CD4-positive, alpha-beta memory T cell (primary cell): ENCODE measurements at regions not wholly inside any gene's neighbourhood (a gene's known extent, or its start where the extent isn't known, plus 50 kb on each side); places are given as distances from the start of the nearest gene placed in this dataset.

Experiments
- CTCF ChIA-PET: fragments of 350-600 bp; sonication (Branson Sonifier 250); formaldehyde crosslinking; loops from one replicate; lab custom pipeline; 2021; ENCODE audit warnings: inconsistent platforms; ENCODE audit not compliant: partially characterized antibody; lab: Charles Lee
- POLR2A ChIA-PET: fragments of 350-600 bp; sonication (Branson Sonifier 250); formaldehyde crosslinking; loops from one replicate; lab custom pipeline; 2021; ENCODE audit not compliant: partially characterized antibody; lab: Charles Lee
- DNase-seq, 5 donors: peaks; one replicate each; pipeline versions ENCODE4 v3.0.0 to v3.0.0-alpha.2; 2020 to 2022; ENCODE audit warnings: mixed read lengths in 1 of 5
- H3K27ac ChIP-seq: one replicate; pipeline ENCODE4 v1.7.0; 2013; ENCODE audit warnings: low read depth, low read length
- H3K27me3 ChIP-seq: 2 replicates; pipeline ENCODE4 v1.7.0; 2013; ENCODE audit warnings: mild to moderate bottlenecking, low read length, moderate library complexity; ENCODE audit not compliant: insufficient read depth
- H3K36me3 ChIP-seq: 2 replicates; pipeline ENCODE4 v1.7.0; 2013; ENCODE audit warnings: mild to moderate bottlenecking, low read length, moderate library complexity; ENCODE audit not compliant: insufficient read depth
- H3K4me1 ChIP-seq: 2 replicates; pipeline ENCODE4 v1.7.0; 2013; ENCODE audit warnings: mild to moderate bottlenecking, low read length, moderate library complexity; ENCODE audit not compliant: insufficient read depth
- H3K4me3 ChIP-seq, 2 donors: one replicate each; pipeline ENCODE4 v1.7.0; 2013; ENCODE audit warnings: low read length in 2 of 2, mild to moderate bottlenecking in 1 of 2
- H3K9me3 ChIP-seq, 2 donors: one replicate each; pipeline ENCODE4 v1.7.0; 2013; ENCODE audit warnings: low read length in 2 of 2, control low read depth in 1 of 2; ENCODE audit not compliant: control insufficient read depth in 1 of 2
- H3K27ac Mint-ChIP-seq, 7 donors: one replicate each; pipeline ENCODE4 v1.8.0; 2020 to 2021; ENCODE audit warnings: mixed read lengths in 7 of 7, mild to moderate bottlenecking in 6 of 7, inconsistent platforms in 3 of 7, moderate library complexity in 3 of 7
- H3K27me3 Mint-ChIP-seq, 2 donors: one replicate each; pipeline ENCODE4 v1.8.0; 2020 to 2021; ENCODE audit warnings: mixed read lengths in 2 of 2
- H3K36me3 Mint-ChIP-seq, 2 donors: one replicate each; pipeline ENCODE4 v1.8.0; 2020 to 2021; ENCODE audit warnings: mixed read lengths in 2 of 2, inconsistent platforms in 1 of 2, mild to moderate bottlenecking in 1 of 2
- H3K4me1 Mint-ChIP-seq, 4 donors: one replicate each; pipeline ENCODE4 v1.8.0; 2020 to 2021; ENCODE audit warnings: mixed read lengths in 4 of 4, mild to moderate bottlenecking in 1 of 4
- H3K4me3 Mint-ChIP-seq, 8 donors: one replicate each; pipeline ENCODE4 v1.8.0; 2020 to 2021; ENCODE audit warnings: mixed read lengths in 8 of 8, mild to moderate bottlenecking in 7 of 8, moderate library complexity in 6 of 8, inconsistent platforms in 3 of 8
- H3K9me3 Mint-ChIP-seq, 8 donors: one replicate each; pipeline ENCODE4 v1.8.0; 2020 to 2021; ENCODE audit warnings: mixed read lengths in 8 of 8, mild to moderate bottlenecking in 5 of 8, inconsistent platforms in 3 of 8, moderate library complexity in 1 of 8
- intact Hi-C: fragments of 100-400 bp; cut with micrococcal nuclease; formaldehyde crosslinking; loops from one replicate; pipeline ENCODE4 v1.15.1; 2023

DNA sequence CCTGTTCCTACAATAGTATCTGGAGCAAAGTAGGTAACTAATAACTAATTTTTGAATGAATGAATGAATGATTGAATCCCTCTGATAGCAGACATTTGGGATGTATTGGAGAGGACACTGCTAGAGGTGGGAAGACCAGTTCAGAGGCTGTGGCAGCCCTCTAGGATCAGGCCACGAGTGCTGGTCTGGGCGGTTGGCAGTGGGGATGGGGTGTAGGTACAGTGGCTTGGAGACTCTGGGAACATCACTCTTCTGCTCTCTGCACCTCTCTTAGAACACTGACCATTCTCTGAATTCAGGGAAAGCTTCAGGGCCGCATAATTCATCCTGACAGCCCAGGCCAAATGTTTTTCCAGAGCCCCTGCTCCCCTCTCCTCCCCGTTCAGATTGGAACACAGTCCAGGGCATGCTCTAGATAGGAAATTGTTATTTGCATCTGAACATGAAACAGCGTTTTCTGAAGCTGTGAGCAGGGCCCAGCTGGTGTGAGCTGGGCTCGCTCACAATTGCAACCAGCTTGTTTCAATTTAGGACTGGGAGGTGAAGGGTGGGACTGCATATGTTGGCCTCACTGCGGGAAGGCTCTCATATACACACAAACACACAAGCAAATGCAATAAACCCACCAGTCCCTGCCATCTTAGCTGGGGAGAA, 253.1 kb upstream of the USP24 start:
- Histone ChIP-seq H3K36me3 (no peaks in the 10 kb centered on the region), H3K4me3 (no peak overlapping the region), H3K9me3 (no peaks in the 10 kb centered on the region), H3K27ac (no peak overlapping the region), H3K27me3 (no peaks in the 10 kb centered on the region), H3K4me1 (no peaks in the 10 kb centered on the region)
- intact Hi-C loops = no loop called here
- ChIA-PET POLR2A (no interaction called here), CTCF (no interaction called here)
- no peak overlapping the region for H3K4me3 Mint-ChIP-seq
- no peaks in the 10 kb centered on the region for H3K9me3 Mint-ChIP-seq
- peaks cover 0 to 1% of the 10 kb centered on the region in 2 donors for H3K27me3 Mint-ChIP-seq
- peak overlapping the region in 1 of 7 donors; percentile 23 for H3K27ac Mint-ChIP-seq
- H3K4me1 Mint-ChIP-seq = no peaks in the 10 kb centered on the region
- no peaks in the 10 kb centered on the region for H3K36me3 Mint-ChIP-seq
- DNase-seq = no peak

DNA sequence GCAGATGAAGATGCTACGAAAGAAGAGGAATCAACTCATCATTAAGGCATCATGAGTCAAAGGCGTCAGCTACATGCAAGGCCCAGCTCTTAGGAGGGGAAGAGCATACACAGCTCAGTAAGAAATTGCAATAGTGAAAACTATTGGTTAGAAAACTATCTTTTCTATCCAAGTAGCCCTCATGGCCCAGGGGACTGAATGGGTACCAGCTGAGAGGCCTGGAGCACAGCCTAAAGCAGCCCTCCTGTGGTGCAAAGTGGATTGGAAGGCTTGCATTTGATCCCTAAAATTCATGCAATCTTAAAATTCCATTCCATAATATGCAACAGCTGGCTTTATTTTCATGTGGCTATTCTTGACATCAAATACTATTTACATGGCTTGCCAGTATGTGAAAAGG, 251.8 kb upstream of the USP24 start:
- no peak overlapping the region for H3K4me3 Mint-ChIP-seq
- no peak overlapping the region for H3K27ac ChIP-seq
- H3K9me3 ChIP-seq = no peaks in the 10 kb centered on the region
- no peaks in the 10 kb centered on the region for H3K36me3 ChIP-seq
- H3K4me1 Mint-ChIP-seq = no peaks in the 10 kb centered on the region
- POLR2A ChIA-PET = no interaction called here
- H3K27me3 ChIP-seq = no peaks in the 10 kb centered on the region
- no peak overlapping the region for H3K4me3 ChIP-seq
- peaks cover 0 to 1% of the 10 kb centered on the region in 2 donors for H3K27me3 Mint-ChIP-seq
- DNase-seq = no peak
- no peaks in the 10 kb centered on the region for H3K4me1 ChIP-seq
- CTCF ChIA-PET = no interaction called here
- no peaks in the 10 kb centered on the region for H3K36me3 Mint-ChIP-seq
- intact Hi-C loops = no loop called here
- H3K27ac Mint-ChIP-seq = no peak overlapping the region
- no peaks in the 10 kb centered on the region for H3K9me3 Mint-ChIP-seq

GRCh38 chr1:55466373-55466772, 251.2 kb upstream of the USP24 start:
- Histone ChIP-seq H3K27ac (no peak overlapping the region), H3K27me3 (no peaks in the 10 kb centered on the region), H3K4me1 (no peaks in the 10 kb centered on the region), H3K4me3 (no peak overlapping the region), H3K9me3 (no peaks in the 10 kb centered on the region), H3K36me3 (no peaks in the 10 kb centered on the region)
- Mint-ChIP-seq H3K27me3 (peaks cover 0 to 1% of the 10 kb centered on the region in 2 donors), H3K4me3 (no peak overlapping the region), H3K9me3 (no peaks in the 10 kb centered on the region), H3K4me1 (no peaks in the 10 kb centered on the region), H3K36me3 (no peaks in the 10 kb centered on the region), H3K27ac (no peak overlapping the region)
- ChIA-PET CTCF (no interaction called here), POLR2A (no interaction called here)
- no peak for DNase-seq
- intact Hi-C loops = no loop called here

DNA sequence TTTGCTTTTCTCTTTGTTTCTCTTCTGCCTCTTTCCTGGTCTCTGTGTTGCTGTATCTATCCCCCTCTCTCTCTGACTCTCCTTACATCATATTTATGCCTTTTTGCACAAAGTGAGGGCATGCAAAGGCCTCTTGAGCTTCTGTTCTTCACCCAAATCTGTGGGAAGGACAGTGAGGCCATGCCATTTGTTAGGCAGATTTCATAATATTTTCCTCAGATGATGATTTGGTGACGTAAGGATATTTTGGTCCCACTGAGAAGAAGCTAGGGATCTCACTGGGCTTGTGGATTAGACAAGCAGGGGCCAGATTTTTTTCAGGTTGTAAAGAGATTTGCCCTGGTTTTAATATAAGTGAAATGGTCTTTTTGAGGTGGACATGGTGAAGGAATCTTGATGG, 249.4 kb upstream of the USP24 start:
- no peak overlapping the region for H3K27ac Mint-ChIP-seq
- Histone ChIP-seq H3K4me3 (no peak overlapping the region), H3K4me1 (no peaks in the 10 kb centered on the region), H3K27me3 (no peaks in the 10 kb centered on the region), H3K9me3 (no peaks in the 10 kb centered on the region), H3K27ac (no peak overlapping the region), H3K36me3 (no peaks in the 10 kb centered on the region)
- POLR2A ChIA-PET = no interaction called here
- no peaks in the 10 kb centered on the region for H3K36me3 Mint-ChIP-seq
- H3K27me3 Mint-ChIP-seq = peaks cover 1% of the 10 kb centered on the region in 2 donors
- peaks cover 0 to 3% (median 0%) of the 10 kb centered on the region in 8 donors for H3K9me3 Mint-ChIP-seq
- H3K4me3 Mint-ChIP-seq = no peak overlapping the region
- intact Hi-C loops = no loop called here
- no peak for DNase-seq
- CTCF ChIA-PET = no interaction called here
- H3K4me1 Mint-ChIP-seq = no peaks in the 10 kb centered on the region

DNA sequence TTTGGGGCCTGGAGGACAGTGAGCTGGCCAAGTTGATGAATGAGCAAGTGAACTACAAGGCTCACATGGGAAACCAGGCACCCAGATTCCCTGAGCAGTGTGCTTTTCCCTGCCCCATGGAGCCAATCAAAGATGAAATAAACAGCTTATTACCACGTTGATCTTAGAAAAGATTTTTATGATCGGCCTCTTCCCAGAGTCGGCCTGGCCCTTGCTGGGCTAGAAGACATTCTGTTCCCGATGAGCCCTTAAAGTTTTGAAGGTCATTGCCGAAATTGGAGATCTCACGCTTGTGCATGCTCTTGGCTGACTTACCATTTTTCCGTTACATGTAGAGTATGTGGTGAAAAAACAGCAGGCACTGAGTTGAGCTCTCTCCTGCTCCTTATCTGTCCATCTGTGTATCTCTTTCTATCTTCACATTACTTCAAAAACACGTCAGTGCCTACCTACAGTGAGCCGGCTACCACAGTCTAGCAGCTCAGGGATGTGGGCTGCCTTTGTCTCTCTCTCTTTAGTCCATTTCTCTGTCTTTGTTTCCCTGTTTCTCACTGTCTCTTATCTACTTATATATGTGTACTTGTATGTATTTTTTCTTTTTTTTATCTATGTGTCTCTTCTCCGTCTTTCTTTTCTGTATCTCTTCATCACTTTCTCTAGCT, 248.8 kb upstream of the USP24 start:
- Histone ChIP-seq H3K9me3 (no peaks in the 10 kb centered on the region), H3K4me3 (no peak overlapping the region), H3K27ac (no peak overlapping the region), H3K36me3 (no peaks in the 10 kb centered on the region), H3K27me3 (no peaks in the 10 kb centered on the region), H3K4me1 (no peaks in the 10 kb centered on the region)
- intact Hi-C loops = no loop called here
- DNase-seq = no peak
- H3K36me3 Mint-ChIP-seq = no peaks in the 10 kb centered on the region
- peaks cover 0 to 5% (median 0%) of the 10 kb centered on the region in 8 donors for H3K9me3 Mint-ChIP-seq
- H3K27me3 Mint-ChIP-seq = peaks cover 1% of the 10 kb centered on the region in 2 donors
- no peak overlapping the region for H3K27ac Mint-ChIP-seq
- ChIA-PET CTCF (no interaction called here), POLR2A (no interaction called here)
- no peaks in the 10 kb centered on the region for H3K4me1 Mint-ChIP-seq
- H3K4me3 Mint-ChIP-seq = no peak overlapping the region

- DNase-seq = no peak
- CTCF ChIA-PET = no interaction called here
- no peak overlapping the region for H3K27ac ChIP-seq
- POLR2A ChIA-PET = no interaction called here
- intact Hi-C loops = no loop called here
- no peaks in the 10 kb centered on the region for H3K27me3 ChIP-seq
- H3K4me1 ChIP-seq = no peaks in the 10 kb centered on the region
- Mint-ChIP-seq H3K9me3 (peaks cover 2 to 22% (median 18%) of the 10 kb centered on the region in 8 donors), H3K36me3 (no peaks in the 10 kb centered on the region), H3K27ac (no peak overlapping the region), H3K4me3 (no peak overlapping the region), H3K4me1 (no peaks in the 10 kb centered on the region), H3K27me3 (peaks cover 4 to 6% of the 10 kb centered on the region in 2 donors)
- H3K4me3 ChIP-seq = no peak overlapping the region
- H3K36me3 ChIP-seq = no peaks in the 10 kb centered on the region
- no peaks in the 10 kb centered on the region for H3K9me3 ChIP-seq
These were observed 242.7 kb upstream of the USP24 start for GRCh38 chr1:55457874-55458273.

DNA sequence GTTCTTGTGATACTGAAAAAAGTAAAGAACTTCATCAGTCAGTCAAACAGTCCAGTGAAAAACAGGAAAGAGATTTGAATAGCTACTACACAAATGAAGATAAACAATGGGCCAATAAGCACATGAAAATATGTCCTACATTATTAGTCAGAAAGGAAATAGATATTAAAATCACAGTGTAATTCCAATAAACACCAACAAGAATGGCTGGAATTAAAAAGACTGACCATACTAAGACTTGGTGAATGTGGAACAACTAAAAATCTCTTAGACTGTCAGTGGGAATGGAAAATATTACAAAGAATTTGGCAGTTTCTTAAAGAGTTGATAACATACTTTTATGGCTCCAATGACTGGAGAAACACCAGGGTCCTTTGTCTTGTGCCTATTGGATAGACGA, 241.8 kb upstream of the USP24 start:
- CTCF ChIA-PET = no interaction called here
- H3K4me1 Mint-ChIP-seq = no peaks in the 10 kb centered on the region
- no peaks in the 10 kb centered on the region for H3K4me1 ChIP-seq
- POLR2A ChIA-PET = no interaction called here
- peak overlapping the region in 1 of 7 donors; percentile 70 for H3K27ac Mint-ChIP-seq
- H3K27ac ChIP-seq = no peak overlapping the region
- H3K27me3 Mint-ChIP-seq = peaks cover 4 to 6% of the 10 kb centered on the region in 2 donors
- no peaks in the 10 kb centered on the region for H3K36me3 Mint-ChIP-seq
- H3K9me3 Mint-ChIP-seq = peaks cover 2 to 22% (median 18%) of the 10 kb centered on the region in 8 donors
- H3K36me3 ChIP-seq = no peaks in the 10 kb centered on the region
- intact Hi-C loops = no loop called here
- no peak overlapping the region for H3K4me3 ChIP-seq
- DNase-seq = no peak
- no peaks in the 10 kb centered on the region for H3K9me3 ChIP-seq
- H3K4me3 Mint-ChIP-seq = no peak overlapping the region
- no peaks in the 10 kb centered on the region for H3K27me3 ChIP-seq
